HG03354 (cell line): ENCODE measurements at regions not wholly inside any gene's neighbourhood (a gene's known extent, or its start where the extent isn't known, plus 50 kb on each side); places are given as distances from the start of the nearest gene placed in this dataset.

ENCODE experiments used
- ATAC-seq: cut with Tn5 transposase; IDR thresholded peaks from one replicate; pipeline ENCODE4 v1.9.1; 2021; ENCODE audit warnings: mild to moderate bottlenecking; ENCODE audit not compliant: unreplicated experiment, poor library complexity, severe bottlenecking

- no peak for ATAC-seq
These were observed 646.9 kb downstream of the FAT4 start for GRCh38 chr4:125961626-125962025.

DNA sequence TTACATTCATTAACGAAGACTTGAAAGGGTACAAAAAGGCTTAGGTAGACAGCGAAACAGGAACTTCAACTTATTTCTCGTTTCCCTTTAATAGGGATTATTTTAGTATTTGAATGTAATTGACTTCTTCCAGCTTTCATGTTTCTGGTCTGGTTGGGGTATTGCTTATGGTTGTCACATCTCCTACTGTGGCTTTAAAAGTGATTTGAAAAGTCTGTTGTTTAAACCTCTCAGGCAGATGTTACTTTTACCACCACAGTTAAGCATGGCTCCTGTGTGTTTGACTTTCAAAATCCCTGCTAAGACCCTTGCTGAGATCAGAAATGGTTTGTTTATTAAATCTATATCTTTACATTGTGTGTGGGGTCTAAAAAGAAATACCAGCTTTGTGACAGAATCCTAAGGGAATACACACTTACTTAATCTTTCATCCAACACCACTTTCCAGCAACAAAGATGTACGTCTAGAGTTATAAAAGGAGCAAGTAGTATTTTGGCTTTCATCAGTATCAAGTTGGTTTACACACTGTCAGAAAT, 661.2 kb downstream of the FAT4 start:
- no peak for ATAC-seq

DNA sequence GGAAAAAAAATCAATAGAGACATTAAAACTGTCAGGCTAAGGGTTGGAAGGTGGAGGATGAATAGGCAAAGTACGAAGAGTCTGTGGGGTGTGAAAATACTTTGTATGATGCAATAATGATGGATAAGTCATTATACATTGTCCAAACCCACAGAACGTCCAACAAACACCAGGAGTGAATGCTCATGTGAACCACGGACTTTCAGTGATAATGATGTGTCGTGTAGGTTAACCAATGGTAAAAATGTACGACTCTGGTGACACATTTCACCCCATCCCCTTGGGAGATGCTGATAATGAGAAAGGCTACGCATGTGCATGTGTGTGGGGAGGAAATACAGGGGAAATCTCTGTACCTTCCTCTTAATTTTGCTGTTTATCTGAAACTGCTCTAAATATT, 665.2 kb downstream of the FAT4 start:
- ATAC-seq = no peak

DNA sequence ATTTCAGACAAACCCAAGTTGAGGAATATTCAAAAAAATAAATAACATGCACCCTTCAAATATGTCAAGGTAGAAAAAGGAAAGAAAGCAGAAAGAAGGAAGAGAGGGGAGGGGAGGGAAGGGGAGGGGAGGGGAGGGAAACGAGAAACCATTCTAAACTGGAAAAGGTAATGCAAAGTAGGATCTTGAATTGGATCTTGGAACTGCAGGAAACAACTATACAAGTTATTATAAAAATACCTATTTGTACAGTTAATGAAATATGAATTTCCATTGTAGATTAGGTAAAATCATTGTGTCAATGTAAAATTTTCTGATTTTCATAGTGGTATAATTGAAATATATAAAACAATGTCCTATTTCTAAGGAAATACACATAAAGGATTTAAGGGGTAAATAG, 668.4 kb downstream of the FAT4 start:
- ATAC-seq = no peak

- ATAC-seq = no peak
These were observed 671.1 kb downstream of the FAT4 start for GRCh38 chr4:125985856-125986255.

GRCh38 chr4:125986307-125986706, 671.6 kb downstream of the FAT4 start:
- ATAC-seq = no peak

GRCh38 chr4:125988464-125988863, 673.7 kb downstream of the FAT4 start:
- ATAC-seq = no peak

DNA sequence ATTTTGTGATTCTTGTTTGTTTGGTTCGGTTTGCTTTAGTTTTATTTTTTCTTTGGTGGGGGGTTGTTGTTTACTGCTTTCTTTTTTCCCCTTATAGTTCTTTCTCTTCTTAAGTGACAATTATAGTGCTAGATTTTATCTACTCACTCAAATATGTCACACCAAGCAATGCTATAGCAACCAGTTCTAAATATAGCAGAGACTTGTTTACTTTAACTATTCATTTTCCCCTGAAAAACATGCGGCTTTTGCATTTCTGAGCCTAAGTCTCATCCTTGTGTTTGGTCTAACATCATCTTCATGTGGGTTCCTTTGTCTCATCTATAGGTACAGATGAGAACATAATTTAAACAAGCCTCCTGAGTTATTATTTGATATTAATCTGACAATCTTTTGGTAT, 676.6 kb downstream of the FAT4 start:
- ATAC-seq = no peak

- ATAC-seq = no peak
These were observed 678.1 kb downstream of the FAT4 start for GRCh38 chr4:125992891-125993290.

DNA sequence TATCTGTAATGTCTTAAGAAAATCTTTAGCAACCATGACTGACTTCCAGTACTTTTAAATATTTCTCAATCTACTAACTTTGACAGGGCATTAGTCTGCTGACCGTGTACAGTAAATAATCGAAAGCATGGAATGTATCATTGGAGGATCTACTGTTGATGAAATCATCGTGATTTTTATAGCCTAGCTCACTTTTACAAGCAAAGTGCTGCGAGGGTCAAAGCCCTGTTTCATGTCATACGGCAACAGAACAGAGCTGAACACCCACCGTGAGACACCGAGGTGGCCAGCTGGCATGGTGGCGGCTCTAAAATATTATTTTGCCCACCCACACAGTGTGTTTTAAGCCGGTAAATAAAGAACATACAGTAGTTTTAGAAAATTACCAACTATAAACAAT, 679.3 kb downstream of the FAT4 start:
- no peak for ATAC-seq

DNA sequence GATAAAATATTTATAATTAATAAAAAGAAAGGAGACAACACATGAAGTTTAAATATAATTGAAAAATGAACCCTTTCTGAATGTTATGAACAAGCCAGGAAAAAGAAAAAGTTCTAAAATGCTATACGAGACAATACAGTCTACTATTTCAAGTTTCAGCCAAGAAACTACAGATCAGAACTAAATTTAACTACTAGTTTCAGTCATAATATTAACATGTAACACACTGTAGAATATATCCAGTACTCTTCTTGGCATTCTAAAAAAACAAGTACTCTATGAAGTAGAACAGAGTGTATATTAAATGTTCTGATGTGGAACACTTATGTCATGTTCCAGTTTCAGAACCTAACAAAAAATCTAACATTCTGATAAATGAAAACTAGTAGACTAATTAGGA, 679.7 kb downstream of the FAT4 start:
- no peak for ATAC-seq

DNA sequence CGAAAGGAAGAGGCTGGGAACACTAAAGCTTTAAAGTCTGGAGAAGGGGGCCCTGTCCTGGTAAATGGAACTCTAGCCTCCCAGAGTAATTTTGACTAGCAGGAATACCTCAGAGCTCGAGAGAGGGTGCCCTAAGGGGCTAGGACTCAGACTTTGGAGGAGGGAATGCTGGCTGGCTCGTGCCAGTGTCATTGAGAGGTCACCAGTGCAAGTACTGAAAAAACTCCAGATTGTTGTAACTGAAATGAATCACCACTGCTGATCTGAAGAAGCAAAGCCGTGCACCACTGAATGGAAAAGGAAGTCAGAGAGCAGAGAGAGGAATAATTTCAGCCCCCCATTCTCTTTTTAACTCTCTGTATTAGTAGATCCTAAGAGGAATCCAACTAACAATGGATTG, 690.2 kb downstream of the FAT4 start:
- no peak for ATAC-seq

- no peak for ATAC-seq
These were observed 692.4 kb downstream of the FAT4 start for GRCh38 chr4:126007142-126007541.

DNA sequence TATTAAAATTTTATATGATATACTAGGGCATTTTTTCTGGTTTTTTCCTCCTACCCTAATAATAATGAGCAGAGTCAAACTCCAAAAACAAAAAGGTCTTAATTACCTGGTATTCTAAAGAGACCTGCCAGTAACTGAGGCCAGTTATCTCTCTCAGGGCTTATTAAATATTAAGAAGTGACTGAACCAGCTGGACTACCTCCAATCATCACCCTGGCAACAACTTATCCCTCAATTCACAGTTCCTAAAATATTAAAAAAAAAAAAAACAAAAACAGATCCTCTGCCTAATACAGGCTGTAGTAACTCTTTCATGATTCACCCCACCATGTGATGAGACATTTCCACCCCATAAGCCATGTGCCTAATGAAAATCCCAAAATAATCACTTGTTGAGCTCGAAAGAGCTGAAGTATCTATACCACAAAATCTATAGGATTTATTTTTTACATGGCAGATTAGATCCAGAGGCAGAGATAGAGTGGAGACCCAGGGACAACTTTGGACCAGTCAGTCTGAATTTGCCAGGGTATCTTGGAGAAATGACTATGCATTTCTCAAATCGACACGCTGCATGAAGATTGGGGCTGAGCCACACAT, 698.0 kb downstream of the FAT4 start:
- ATAC-seq = no peak

DNA sequence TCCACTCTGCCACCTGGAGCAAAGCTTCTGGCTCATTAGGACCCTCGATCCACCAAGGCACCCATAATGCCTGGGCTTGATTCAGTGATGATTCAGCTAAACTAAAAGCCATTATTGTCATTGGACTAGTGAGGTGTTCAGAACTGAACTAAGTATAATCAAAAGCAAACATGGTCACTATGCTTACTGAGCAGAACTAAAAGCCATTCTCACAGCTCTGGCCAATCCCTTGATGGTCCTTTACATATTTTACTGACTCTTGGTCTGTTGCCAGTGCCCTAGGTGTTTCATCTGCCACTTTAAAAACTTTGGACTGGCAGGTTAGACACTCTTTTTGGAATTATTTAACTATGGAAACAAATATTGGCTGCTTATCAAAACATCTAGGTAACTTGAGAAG, 703.5 kb downstream of the FAT4 start:
- no peak for ATAC-seq

DNA sequence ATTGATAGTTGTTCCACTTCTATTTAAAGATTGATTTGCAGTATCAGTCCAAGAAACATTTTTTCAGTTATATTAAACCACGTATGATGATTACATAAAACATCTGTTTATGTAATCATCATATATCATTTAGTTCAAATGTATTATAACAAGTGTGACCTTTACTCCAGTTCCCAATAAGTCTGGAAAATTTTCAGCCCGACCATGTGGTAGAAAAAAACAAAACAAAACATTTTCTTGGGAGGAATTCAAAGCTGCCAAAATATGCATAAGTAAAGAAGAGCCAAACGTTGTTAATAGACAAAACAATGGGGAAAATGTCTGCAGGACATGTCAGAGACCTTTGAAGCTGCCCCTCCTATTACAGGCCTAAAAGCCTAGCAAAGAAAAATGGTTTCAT, 709.1 kb downstream of the FAT4 start:
- ATAC-seq = no peak

GRCh38 chr4:126027601-126028000, 712.8 kb downstream of the FAT4 start:
- no peak for ATAC-seq

DNA sequence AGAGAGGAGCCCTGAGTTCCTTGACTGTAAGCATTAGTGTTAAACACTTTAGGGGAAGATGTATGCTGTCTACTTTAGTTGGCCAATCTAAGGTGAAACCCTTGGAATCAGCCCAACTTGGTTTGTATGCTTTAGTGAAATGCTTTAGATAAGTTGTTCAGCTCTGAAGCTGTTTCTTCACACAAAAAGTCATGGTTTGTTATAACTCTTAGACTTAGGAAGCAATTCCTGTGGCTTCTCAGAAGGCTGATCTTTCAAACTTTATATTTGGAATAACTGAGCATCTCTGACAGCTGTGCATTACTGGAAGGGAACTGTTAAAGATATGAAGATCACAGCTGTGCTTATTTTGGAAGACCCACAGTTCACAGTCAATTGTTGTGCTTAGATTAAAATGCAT, 714.1 kb downstream of the FAT4 start:
- ATAC-seq = no peak

- ATAC-seq = no peak
These were observed 722.5 kb downstream of the FAT4 start for GRCh38 chr4:126037231-126037630.

- ATAC-seq = no peak
These were observed 723.9 kb downstream of the FAT4 start for GRCh38 chr4:126038502-126039144.

- no peak for ATAC-seq
These were observed 731.4 kb downstream of the FAT4 start for GRCh38 chr4:126046081-126046614.
